Activated T-helper 17 cell treated with anti-CD3 and anti-CD28 coated beads, Interleukin-2, amount 50 U/mL, for 72 hours (primary cell): ENCODE measurements at regions not wholly inside any gene's neighbourhood (a gene's known extent, or its start where the extent isn't known, plus 50 kb on each side); places are given as distances from the start of the nearest gene placed in this dataset.
"Not testable (repeated sequence)": the region's sequence is repeated elsewhere in the genome, so short reads cannot be mapped to it uniquely, and the experiment has no call there.

Experiments
- ATAC-seq: fragments of 150-1000 bp; cut with Tn5 transposase; replicated peaks from 2 replicates; pipeline ENCODE4 v1.10.0; 2021; ENCODE audit warnings: mild to moderate bottlenecking, moderate library complexity
- H3K27ac Mint-ChIP-seq: one replicate; pipeline ENCODE4 v1.8.0; 2022; ENCODE audit warnings: mixed read lengths
- H3K27me3 Mint-ChIP-seq: one replicate; pipeline ENCODE4 v1.8.0; 2022; ENCODE audit warnings: mixed read lengths
- H3K36me3 Mint-ChIP-seq: one replicate; pipeline ENCODE4 v1.8.0; 2022; ENCODE audit warnings: low read depth, mild to moderate bottlenecking, mixed read lengths
- H3K4me1 Mint-ChIP-seq: one replicate; pipeline ENCODE4 v1.8.0; 2022; ENCODE audit warnings: mixed read lengths
- H3K4me3 Mint-ChIP-seq: one replicate; pipeline ENCODE4 v1.8.0; 2022; ENCODE audit warnings: mild to moderate bottlenecking, mixed read lengths
- H3K9me3 Mint-ChIP-seq: one replicate; pipeline ENCODE4 v1.8.0; 2022; ENCODE audit warnings: mixed read lengths

- not testable (repeated sequence) for ATAC-seq, H3K27me3 Mint-ChIP-seq, H3K36me3 Mint-ChIP-seq, H3K9me3 Mint-ChIP-seq, H3K4me3 Mint-ChIP-seq, H3K4me1 Mint-ChIP-seq, H3K27ac Mint-ChIP-seq
These were observed 336.0 kb upstream of the NMUR2 start for GRCh38 chr5:152741126-152741525.

DNA sequence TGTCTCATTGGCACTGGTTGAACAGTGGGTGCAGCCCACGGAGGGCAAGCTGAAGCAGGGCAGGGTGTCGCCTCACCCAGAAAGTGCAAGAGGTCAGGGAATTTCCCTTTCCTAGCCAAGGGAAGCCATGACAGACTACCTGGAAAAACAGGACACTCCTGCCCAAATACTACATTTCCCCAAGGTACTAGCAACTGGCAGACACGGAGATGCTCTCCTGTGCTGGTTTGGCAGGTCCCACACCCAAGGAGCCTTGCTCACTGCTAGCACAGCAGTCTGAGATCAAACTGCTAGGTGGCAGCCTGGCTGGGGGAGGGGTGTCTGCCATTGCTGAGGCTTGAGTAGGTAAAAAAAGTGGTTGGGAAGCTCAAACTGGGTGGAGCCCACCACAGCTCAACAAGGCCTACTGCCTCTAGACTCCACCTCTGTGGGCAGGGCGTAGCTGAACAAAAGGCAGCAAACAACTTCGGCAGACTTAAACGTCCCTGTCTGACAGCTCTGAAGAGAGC, 382.7 kb upstream of the NMUR2 start:
- H3K27me3 Mint-ChIP-seq, H3K9me3 Mint-ChIP-seq, H3K4me3 Mint-ChIP-seq, H3K4me1 Mint-ChIP-seq, H3K27ac Mint-ChIP-seq, ATAC-seq, H3K36me3 Mint-ChIP-seq: not testable (repeated sequence)

GRCh38 chr5:152801886-152802285, 396.8 kb upstream of the NMUR2 start:
- no peak overlapping the region for H3K4me3 Mint-ChIP-seq
- H3K27ac Mint-ChIP-seq: no peak overlapping the region

GRCh38 chr5:152804179-152804578, 399.1 kb upstream of the NMUR2 start:
- Mint-ChIP-seq H3K27me3 (no peaks in the 10 kb centered on the region), H3K36me3 (no peaks in the 10 kb centered on the region), H3K27ac (no peak overlapping the region), H3K9me3 (no peaks in the 10 kb centered on the region), H3K4me1 (no peaks in the 10 kb centered on the region), H3K4me3 (no peak overlapping the region)
- no peak for ATAC-seq

More at GRCh38 chr5:152801886-152802285, 396.8 kb upstream of the NMUR2 start:
- Mint-ChIP-seq H3K36me3 (no peaks in the 10 kb centered on the region), H3K4me1 (no peaks in the 10 kb centered on the region), H3K27me3 (no peaks in the 10 kb centered on the region), H3K9me3 (no peaks in the 10 kb centered on the region)
- no peak for ATAC-seq

DNA sequence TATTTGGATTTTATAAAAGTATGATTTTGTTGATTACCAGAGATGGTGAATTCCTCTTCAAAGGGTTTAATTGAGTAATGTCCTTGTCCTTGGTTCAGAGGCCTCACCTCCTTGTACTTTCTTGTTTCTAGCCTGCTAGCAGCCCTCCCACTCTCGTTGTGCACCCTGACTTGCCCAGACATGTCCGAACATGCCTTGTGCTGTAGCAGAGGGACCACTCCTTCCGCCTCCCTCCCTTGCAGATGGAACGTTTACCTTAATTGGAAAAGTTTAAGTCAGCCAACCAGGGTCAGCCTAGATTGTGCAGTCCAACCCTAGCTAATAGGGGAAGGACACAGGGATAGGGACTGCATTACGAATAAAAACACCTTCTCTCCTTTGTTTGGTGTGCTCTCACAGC, 406.9 kb upstream of the NMUR2 start:
- Mint-ChIP-seq H3K4me3 (no peak overlapping the region), H3K9me3 (peaks cover 6% of the 10 kb centered on the region), H3K36me3 (no peaks in the 10 kb centered on the region), H3K27me3 (no peaks in the 10 kb centered on the region), H3K4me1 (no peaks in the 10 kb centered on the region), H3K27ac (no peak overlapping the region)
- no peak for ATAC-seq

DNA sequence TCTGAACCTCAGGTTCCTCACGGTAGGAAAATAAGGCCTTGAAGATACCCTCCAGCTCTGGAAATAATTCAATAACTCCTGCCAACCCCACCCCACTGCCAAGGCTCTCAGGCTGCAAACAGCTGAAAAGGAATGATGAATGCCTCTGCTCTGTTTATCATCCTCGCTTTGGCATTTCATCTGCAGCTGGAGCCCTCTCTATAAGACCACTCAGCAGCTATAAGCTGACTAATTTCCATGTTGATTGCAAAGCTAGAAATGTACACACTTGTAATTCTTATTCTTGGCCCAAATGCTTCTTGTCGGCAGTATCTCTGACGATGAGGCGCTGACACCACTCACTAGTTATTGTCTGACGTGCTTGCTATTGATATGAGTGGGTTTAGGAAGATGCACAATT, 408.4 kb upstream of the NMUR2 start:
- Mint-ChIP-seq H3K4me1 (no peaks in the 10 kb centered on the region), H3K36me3 (no peaks in the 10 kb centered on the region)
- ATAC-seq: no peak

DNA sequence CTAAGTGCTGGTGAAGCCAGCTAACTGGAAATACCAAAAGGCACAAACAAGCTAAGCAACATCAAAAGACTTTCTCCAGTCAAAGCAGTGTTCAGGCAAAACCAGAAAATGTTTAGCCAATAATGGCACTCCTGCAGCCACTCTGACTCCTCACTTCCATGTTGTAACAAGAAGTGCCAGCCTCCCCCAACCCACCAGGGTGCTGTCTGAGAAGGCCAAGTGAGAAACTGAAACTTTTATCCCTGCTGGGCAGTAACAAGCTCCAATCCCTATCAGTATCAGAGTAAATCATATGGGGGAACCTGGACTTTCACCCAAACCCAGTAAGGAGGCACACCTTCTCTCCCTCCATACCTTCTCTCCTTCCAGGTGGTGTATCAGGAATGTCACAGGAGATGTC, 414.8 kb upstream of the NMUR2 start:
- no peak for ATAC-seq
- Mint-ChIP-seq H3K36me3 (no peaks in the 10 kb centered on the region), H3K27me3 (no peaks in the 10 kb centered on the region), H3K9me3 (peaks cover 7% of the 10 kb centered on the region), H3K4me1 (no peaks in the 10 kb centered on the region), H3K27ac (no peak overlapping the region), H3K4me3 (no peak overlapping the region)

More for the DNA sequence above, 408.4 kb upstream of the NMUR2 start:
- Mint-ChIP-seq H3K27ac (no peak overlapping the region), H3K27me3 (no peaks in the 10 kb centered on the region), H3K4me3 (no peak overlapping the region), H3K9me3 (peaks cover 6% of the 10 kb centered on the region)

DNA sequence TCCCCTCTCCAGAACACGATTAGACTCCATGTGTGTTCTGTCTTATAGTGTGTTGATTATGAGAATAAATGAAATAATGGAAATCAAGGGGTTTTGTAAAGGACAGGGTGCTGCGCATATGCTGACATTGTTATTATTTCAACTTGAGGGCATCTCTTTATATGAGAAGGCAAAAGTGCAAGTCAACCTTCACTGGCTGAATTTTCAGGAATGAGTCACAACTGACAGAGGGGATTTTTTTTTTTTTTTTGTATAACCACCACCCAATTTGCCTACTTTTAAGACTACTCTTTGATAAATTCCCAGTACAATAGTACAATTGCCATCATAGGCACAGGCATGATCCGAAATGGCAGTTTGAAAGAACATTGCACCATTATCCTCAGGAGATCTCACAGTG, 419.2 kb upstream of the NMUR2 start:
- no peak for ATAC-seq
- no peak overlapping the region for H3K27ac Mint-ChIP-seq
- H3K4me3 Mint-ChIP-seq: no peak overlapping the region
- H3K9me3 Mint-ChIP-seq: peaks cover 22% of the 10 kb centered on the region
- H3K36me3 Mint-ChIP-seq: no peaks in the 10 kb centered on the region
- no peaks in the 10 kb centered on the region for H3K27me3 Mint-ChIP-seq
- no peaks in the 10 kb centered on the region for H3K4me1 Mint-ChIP-seq

DNA sequence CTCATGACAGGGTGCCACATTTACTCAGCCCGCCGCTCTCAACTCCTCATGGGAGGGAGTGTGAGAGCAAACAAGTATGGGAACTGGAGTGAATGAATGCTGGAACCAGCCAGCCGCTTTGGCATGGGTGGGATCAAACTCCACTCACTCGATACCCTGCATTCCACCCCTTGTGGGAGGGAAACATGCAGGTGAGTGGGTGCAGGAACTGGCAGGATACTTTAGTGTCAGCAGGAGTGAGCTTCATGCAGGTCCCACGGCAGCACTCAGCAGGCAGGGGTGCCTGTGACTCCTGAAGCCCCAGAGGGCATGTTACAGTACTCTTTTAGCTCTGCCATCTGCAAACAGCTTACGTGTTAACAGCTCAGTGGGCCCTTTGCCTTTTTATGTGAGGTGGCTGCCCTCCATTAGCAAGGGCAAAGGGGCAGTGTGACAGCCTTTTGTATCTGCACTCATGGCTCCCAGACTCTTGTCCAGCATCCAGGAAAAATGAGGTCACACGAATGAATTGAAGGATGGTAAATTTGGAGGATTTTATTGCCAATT, 433.2 kb upstream of the NMUR2 start:
- no peak for ATAC-seq
- no peak overlapping the region for H3K27ac Mint-ChIP-seq
- H3K9me3 Mint-ChIP-seq: peaks cover 8% of the 10 kb centered on the region
- no peaks in the 10 kb centered on the region for H3K36me3 Mint-ChIP-seq
- no peaks in the 10 kb centered on the region for H3K27me3 Mint-ChIP-seq
- no peak overlapping the region for H3K4me3 Mint-ChIP-seq
- no peaks in the 10 kb centered on the region for H3K4me1 Mint-ChIP-seq

DNA sequence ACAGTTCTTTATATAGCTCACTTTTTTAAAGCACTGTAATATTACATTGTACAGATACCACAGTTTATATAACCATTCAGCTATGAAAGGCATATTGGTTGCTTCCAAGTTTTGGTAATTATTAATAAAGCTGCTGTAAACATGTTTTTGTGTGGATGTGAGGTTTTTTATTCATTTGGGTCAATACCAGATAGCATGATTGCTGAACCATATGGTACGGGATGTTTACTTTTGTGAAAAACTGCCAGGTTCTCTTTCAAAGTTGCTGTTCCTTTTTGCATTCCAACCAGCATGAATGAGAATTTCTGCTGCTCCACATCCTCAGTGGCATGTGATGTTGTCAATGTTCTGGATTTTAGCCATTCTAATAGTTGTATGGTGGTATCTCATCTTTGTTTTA, 439.6 kb upstream of the NMUR2 start:
- H3K27me3 Mint-ChIP-seq: no peaks in the 10 kb centered on the region
- no peaks in the 10 kb centered on the region for H3K36me3 Mint-ChIP-seq
- H3K4me1 Mint-ChIP-seq: no peaks in the 10 kb centered on the region
- ATAC-seq: no peak
- H3K4me3 Mint-ChIP-seq: no peak overlapping the region
- peaks cover 7% of the 10 kb centered on the region for H3K9me3 Mint-ChIP-seq
- no peak overlapping the region for H3K27ac Mint-ChIP-seq

DNA sequence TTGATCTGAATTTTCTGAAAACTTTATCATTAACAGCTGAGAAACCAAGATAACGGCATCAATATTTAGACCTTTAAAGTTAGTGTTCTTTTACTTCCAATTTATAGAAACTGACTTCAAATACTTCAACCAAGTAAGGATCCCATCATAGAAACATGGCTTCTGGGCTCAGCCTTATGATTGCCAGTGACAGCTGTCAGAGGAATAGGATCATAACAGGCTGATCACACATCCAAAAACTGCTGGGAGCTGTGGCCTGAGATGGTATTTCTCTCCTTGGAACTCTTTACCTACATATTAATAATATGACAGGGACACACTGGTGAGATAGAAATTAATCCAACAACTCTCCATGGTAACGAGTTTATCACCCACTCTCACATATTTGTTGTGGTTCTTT, 448.3 kb upstream of the NMUR2 start:
- H3K9me3 Mint-ChIP-seq: peaks cover 4% of the 10 kb centered on the region
- H3K36me3 Mint-ChIP-seq: no peaks in the 10 kb centered on the region
- no peak overlapping the region for H3K27ac Mint-ChIP-seq
- ATAC-seq: no peak
- no peak overlapping the region for H3K4me3 Mint-ChIP-seq
- H3K4me1 Mint-ChIP-seq: no peaks in the 10 kb centered on the region
- H3K27me3 Mint-ChIP-seq: no peaks in the 10 kb centered on the region

GRCh38 chr5:152855441-152855840, 450.4 kb upstream of the NMUR2 start:
- Mint-ChIP-seq H3K4me3 (no peak overlapping the region), H3K36me3 (no peaks in the 10 kb centered on the region), H3K9me3 (peaks cover 4% of the 10 kb centered on the region), H3K27ac (no peak overlapping the region), H3K27me3 (no peaks in the 10 kb centered on the region), H3K4me1 (no peaks in the 10 kb centered on the region)
- no peak for ATAC-seq

DNA sequence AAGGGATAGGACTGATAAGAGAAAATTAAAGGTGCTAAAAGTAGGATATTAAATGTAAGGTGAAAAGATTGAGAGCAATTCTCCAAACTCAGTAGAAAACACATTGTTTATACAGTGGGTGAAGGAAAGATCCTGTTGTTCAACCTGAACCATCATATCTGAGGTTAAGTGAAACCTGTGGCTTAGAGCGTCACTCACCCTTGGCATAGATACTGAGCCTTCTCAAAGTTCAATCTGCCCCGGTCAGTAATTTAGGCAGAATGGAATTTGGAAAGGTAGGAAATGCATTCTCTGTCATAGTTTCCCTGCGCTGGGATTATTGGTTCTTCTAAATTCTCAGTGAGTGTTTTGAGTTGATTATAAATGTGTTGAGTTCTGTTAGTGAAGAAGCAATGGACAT, 456.2 kb upstream of the NMUR2 start:
- H3K36me3 Mint-ChIP-seq: no peaks in the 10 kb centered on the region
- no peaks in the 10 kb centered on the region for H3K27me3 Mint-ChIP-seq
- H3K4me3 Mint-ChIP-seq: no peak overlapping the region
- no peak overlapping the region for H3K27ac Mint-ChIP-seq
- no peak for ATAC-seq
- H3K9me3 Mint-ChIP-seq: peaks cover 5% of the 10 kb centered on the region
- H3K4me1 Mint-ChIP-seq: no peaks in the 10 kb centered on the region

DNA sequence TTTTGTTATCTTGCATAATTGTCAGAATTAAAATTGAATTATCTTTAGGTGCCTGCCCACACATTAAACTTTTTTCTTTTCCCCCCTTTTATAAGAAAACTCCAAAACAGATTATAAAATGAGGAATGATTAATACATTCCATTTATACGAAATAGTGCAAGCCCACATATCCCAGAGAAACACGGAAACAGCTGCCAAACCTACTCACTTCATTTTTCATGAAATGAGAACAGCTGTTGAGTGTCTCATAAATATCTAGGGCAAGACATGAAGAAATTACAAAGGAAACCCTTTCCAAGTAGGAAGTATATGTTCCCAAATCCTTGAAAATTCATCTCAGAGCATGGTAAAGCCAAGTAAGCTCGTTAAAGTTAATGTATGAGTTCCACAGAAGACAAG, 459.4 kb upstream of the NMUR2 start:
- Mint-ChIP-seq H3K36me3 (no peaks in the 10 kb centered on the region), H3K27ac (no peak overlapping the region), H3K9me3 (peaks cover 5% of the 10 kb centered on the region), H3K4me1 (no peaks in the 10 kb centered on the region), H3K27me3 (no peaks in the 10 kb centered on the region), H3K4me3 (no peak overlapping the region)
- ATAC-seq: no peak

DNA sequence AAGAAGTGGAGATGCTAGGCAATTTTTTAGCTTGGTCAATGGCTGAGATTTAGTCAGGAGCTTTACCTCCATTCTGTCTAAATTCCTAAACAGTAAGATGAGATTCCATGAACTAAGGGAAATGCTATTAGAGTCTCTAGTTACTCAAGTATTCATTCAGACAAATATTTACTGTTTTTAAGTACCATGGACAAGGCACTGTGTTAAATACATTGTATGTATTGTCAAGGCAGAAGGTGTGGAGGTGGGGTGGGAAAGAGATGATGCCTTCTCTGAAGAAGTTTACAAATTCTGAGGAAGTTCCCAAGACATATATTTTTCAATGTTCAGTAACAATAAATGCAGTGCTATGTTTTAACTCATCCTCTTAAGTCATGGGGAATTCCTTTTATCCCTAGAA, 459.9 kb upstream of the NMUR2 start:
- no peak overlapping the region for H3K27ac Mint-ChIP-seq
- H3K4me3 Mint-ChIP-seq: no peak overlapping the region
- H3K4me1 Mint-ChIP-seq: no peaks in the 10 kb centered on the region
- no peak for ATAC-seq
- H3K9me3 Mint-ChIP-seq: peaks cover 5% of the 10 kb centered on the region
- H3K36me3 Mint-ChIP-seq: no peaks in the 10 kb centered on the region
- H3K27me3 Mint-ChIP-seq: no peaks in the 10 kb centered on the region

GRCh38 chr5:152869971-152870370, 464.9 kb upstream of the NMUR2 start:
- Mint-ChIP-seq H3K4me3 (no peak overlapping the region), H3K27ac (no peak overlapping the region), H3K36me3 (no peaks in the 10 kb centered on the region), H3K4me1 (no peaks in the 10 kb centered on the region), H3K27me3 (no peaks in the 10 kb centered on the region), H3K9me3 (peaks cover 5% of the 10 kb centered on the region)
- no peak for ATAC-seq
